Skeletal muscle satellite cell (primary cell): ENCODE measurements at regions not wholly inside any gene's neighbourhood (a gene's known extent, or its start where the extent isn't known, plus 50 kb on each side); places are given as distances from the start of the nearest gene placed in this dataset.

Source experiments
- H3K27me3 ChIP-seq: 2 replicates; pipeline ENCODE4 v1.7.0; 2013; ENCODE audit warnings: low read length; ENCODE audit not compliant: control insufficient read depth, insufficient read depth
- H3K36me3 ChIP-seq: 2 replicates; pipeline ENCODE4 v1.7.0; 2013; ENCODE audit warnings: mild to moderate bottlenecking, control low read depth, low read length; ENCODE audit not compliant: insufficient read depth
- H3K4me1 ChIP-seq: 2 replicates; pipeline ENCODE4 v1.7.0; 2013; ENCODE audit warnings: low read length; ENCODE audit not compliant: control insufficient read depth, insufficient read depth
- H3K4me2 ChIP-seq: 2 replicates; pipeline ENCODE4 v1.7.0; 2013; ENCODE audit warnings: mild to moderate bottlenecking, low read length
- H3K4me3 ChIP-seq: 2 replicates; pipeline ENCODE4 v1.7.0; 2013; ENCODE audit warnings: low read length
- H3K9ac ChIP-seq: 2 replicates; pipeline ENCODE4 v1.7.0; 2013; ENCODE audit warnings: mild to moderate bottlenecking, low read depth, low read length, moderate library complexity
- H3K9me3 ChIP-seq: replicated peaks from 2 replicates; pipeline ENCODE4 v1.7.0; 2013; ENCODE audit warnings: mild to moderate bottlenecking, control low read depth, low read length

- Histone ChIP-seq H3K36me3 (no peaks in the 10 kb centered on the region), H3K27me3 (no peaks in the 10 kb centered on the region), H3K4me1 (no peaks in the 10 kb centered on the region), H3K9ac (no peak overlapping the region), H3K4me3 (no peak overlapping the region), H3K4me2 (peak overlapping the region; percentile 14), H3K9me3 (no peaks in the 10 kb centered on the region)
Observed at GRCh38 chr10:10007957-10008356, 1009.7 kb upstream of the CELF2 start.

GRCh38 chr10:10010397-10010796 lies 1007.3 kb upstream of the CELF2 start:
- no peak overlapping the region for H3K9ac ChIP-seq

DNA sequence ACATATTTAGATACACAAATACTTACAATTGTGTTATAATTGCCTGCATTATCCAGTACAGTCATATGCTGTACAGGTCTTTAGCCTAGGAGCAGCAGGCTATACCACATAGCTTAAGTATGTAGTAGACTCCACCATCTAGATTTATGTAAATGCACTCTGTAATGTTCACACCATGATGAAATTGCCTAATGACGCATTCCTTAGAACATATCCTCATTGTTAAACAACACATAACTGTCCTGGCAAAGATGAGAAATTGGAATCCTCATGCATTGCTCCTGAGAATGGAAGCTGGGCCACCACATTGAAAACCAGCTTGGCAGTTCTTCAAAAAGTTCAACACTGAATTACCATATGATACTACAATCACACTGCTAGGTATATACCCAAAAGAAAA lies 1002.8 kb upstream of the CELF2 start:
- Histone ChIP-seq H3K4me3 (no peak overlapping the region), H3K4me1 (no peaks in the 10 kb centered on the region), H3K4me2 (no peak overlapping the region), H3K9ac (no peak overlapping the region), H3K9me3 (no peaks in the 10 kb centered on the region), H3K36me3 (no peaks in the 10 kb centered on the region), H3K27me3 (no peaks in the 10 kb centered on the region)

More at GRCh38 chr10:10010397-10010796, 1007.3 kb upstream of the CELF2 start:
- no peaks in the 10 kb centered on the region for H3K36me3 ChIP-seq
- H3K9me3 ChIP-seq, result no peaks in the 10 kb centered on the region
- no peaks in the 10 kb centered on the region for H3K4me1 ChIP-seq
- H3K27me3 ChIP-seq, result no peaks in the 10 kb centered on the region
- no peak overlapping the region for H3K4me3 ChIP-seq
- no peak overlapping the region for H3K4me2 ChIP-seq

GRCh38 chr10:10017716-10018115 lies 1000.0 kb upstream of the CELF2 start:
- no peak overlapping the region for H3K4me2 ChIP-seq
- H3K9me3 ChIP-seq, result no peaks in the 10 kb centered on the region
- H3K36me3 ChIP-seq, result no peaks in the 10 kb centered on the region
- no peaks in the 10 kb centered on the region for H3K4me1 ChIP-seq
- no peaks in the 10 kb centered on the region for H3K27me3 ChIP-seq
- no peak overlapping the region for H3K4me3 ChIP-seq
- H3K9ac ChIP-seq, result no peak overlapping the region

DNA sequence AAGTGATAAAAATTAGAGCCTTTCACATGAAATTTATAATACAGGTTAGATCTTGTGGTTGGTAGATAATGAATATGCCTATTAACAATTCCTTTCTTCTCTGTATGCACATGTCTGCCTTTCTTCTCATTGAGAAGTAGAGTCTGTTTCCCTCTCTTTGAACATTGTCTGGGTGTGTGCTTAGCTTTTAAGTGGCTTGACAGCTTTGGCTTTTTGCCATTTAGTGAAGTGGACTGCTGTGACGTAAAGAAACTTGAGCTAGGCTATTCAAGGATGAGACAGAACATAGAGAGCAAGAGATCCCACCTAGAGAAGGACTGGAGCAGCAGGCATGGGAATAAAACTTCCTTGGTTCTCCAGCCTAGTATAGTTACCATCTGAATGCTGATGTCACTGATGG lies 996.7 kb upstream of the CELF2 start:
- H3K27me3 ChIP-seq, result no peaks in the 10 kb centered on the region
- no peaks in the 10 kb centered on the region for H3K4me1 ChIP-seq
- H3K4me2 ChIP-seq, result no peak overlapping the region
- H3K4me3 ChIP-seq, result no peak overlapping the region
- no peaks in the 10 kb centered on the region for H3K9me3 ChIP-seq
- H3K9ac ChIP-seq, result no peak overlapping the region
- no peaks in the 10 kb centered on the region for H3K36me3 ChIP-seq

DNA sequence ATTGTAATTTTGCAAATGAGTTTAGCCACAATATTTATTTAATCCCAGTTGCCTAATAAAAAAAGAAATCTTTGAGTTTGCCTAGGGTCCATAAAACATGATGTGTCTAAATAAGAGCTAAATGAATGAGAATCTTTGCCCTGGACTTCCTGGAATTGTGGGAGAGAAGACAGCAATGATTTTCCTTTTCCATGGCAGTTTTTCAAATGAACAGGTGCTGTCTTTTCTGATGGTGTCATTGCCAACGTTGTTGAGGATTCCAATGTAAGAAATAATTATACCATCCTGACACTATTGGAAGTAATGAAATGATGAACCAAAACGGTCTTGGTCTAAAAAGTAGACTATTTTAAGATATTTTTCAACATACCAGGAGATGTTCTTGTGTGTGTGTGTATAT lies 984.7 kb upstream of the CELF2 start:
- Histone ChIP-seq H3K4me2 (no peak overlapping the region), H3K4me1 (peaks cover 3% of the 10 kb centered on the region), H3K9ac (no peak overlapping the region), H3K27me3 (no peaks in the 10 kb centered on the region), H3K9me3 (no peaks in the 10 kb centered on the region), H3K36me3 (no peaks in the 10 kb centered on the region), H3K4me3 (no peak overlapping the region)

- peaks cover 15% of the 10 kb centered on the region for H3K4me1 ChIP-seq
- no peak overlapping the region for H3K4me2 ChIP-seq
- no peak overlapping the region for H3K4me3 ChIP-seq
- no peak overlapping the region for H3K9ac ChIP-seq
- H3K9me3 ChIP-seq, result no peaks in the 10 kb centered on the region
- H3K36me3 ChIP-seq, result no peaks in the 10 kb centered on the region
- H3K27me3 ChIP-seq, result no peaks in the 10 kb centered on the region
Observed at GRCh38 chr10:10038348-10038747, 979.3 kb upstream of the CELF2 start.

DNA sequence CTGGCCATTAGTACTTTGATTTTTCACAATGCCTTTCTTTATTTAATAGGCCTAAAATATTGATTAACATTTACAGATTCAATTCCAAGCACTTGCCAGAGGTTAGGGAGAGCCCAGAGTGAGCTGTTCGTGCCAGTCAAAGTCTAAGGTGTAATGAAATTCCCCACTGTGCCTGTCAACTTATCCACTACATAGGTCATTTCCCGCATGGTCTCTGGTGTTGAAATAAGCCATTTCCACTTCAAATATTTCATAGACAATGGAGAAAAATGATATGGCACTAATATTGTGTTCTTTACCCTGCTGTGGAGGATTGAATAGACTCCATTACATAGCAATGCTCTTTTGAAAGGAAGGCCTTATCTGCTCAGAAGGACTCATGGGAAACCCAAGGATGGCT lies 978.1 kb upstream of the CELF2 start:
- Histone ChIP-seq H3K4me2 (no peak overlapping the region), H3K4me3 (no peak overlapping the region), H3K4me1 (peaks cover 15% of the 10 kb centered on the region), H3K9me3 (no peaks in the 10 kb centered on the region), H3K9ac (no peak overlapping the region), H3K36me3 (no peaks in the 10 kb centered on the region), H3K27me3 (no peaks in the 10 kb centered on the region)

DNA sequence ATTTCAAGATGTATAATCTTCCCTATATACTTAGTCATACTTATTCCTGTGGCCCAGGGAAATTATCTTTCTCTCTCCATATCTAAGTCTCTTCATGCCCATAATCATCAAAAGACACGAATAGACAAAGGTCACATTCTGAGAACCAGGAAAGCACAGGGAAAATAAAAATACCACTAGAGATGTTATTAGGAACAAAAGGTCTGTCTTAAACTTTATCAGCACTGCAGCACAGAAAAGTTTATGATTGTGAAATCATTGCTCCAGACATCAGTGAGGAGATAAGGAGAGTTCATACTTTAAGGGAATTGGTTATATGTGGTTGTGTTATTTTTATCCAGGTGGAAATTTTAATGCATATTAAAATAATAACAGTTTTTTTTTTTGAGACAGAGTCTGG lies 974.6 kb upstream of the CELF2 start:
- H3K9ac ChIP-seq, result no peak overlapping the region
- H3K4me3 ChIP-seq, result no peak overlapping the region
- H3K4me2 ChIP-seq, result no peak overlapping the region
- peaks cover 21% of the 10 kb centered on the region for H3K4me1 ChIP-seq
- H3K27me3 ChIP-seq, result no peaks in the 10 kb centered on the region
- no peaks in the 10 kb centered on the region for H3K36me3 ChIP-seq
- H3K9me3 ChIP-seq, result no peaks in the 10 kb centered on the region

DNA sequence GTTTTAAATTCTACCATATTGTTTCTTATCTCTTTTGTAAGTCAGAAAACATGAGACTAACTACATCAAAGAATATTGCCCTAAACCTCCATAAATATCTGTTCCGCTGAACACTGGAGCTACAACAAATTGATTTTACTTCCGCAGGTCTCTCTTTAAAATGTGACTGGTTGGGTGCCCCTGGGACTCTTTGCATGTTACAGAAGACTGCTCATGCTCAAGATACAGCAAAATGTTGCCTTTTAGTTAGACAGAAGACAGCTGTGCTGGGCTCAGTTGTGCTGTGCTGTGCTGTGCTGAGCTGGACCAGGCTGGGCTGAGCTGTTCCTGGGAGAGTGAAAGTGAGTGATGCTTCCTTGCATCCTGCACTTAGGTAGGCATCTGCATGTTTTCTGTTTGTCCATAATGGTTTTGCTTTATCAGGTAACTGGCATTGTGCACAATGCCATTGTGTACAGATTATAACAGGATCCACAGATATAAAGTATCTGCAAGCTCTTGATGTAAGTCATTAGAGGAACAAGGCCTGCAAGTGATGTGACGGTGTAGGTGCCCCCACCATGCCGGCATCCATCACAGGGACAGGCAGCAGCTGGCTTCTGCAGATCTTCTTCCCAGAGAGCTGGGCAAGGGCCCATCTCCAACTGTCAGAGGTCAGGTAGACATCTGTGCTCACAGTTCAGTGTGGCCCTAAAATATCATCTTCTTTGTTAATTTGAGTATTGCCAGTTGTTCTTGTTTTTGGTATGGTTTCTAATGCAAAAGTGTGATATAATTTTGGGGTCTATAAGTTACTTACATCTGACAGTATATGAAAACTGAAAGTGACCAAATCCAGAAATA lies 972.5 kb upstream of the CELF2 start:
- no peaks in the 10 kb centered on the region for H3K36me3 ChIP-seq
- H3K4me2 ChIP-seq, result peak overlapping the region; percentile 10
- H3K4me1 ChIP-seq, result peaks cover 14% of the 10 kb centered on the region
- H3K27me3 ChIP-seq, result no peaks in the 10 kb centered on the region
- no peak overlapping the region for H3K4me3 ChIP-seq
- no peaks in the 10 kb centered on the region for H3K9me3 ChIP-seq
- no peak overlapping the region for H3K9ac ChIP-seq

DNA sequence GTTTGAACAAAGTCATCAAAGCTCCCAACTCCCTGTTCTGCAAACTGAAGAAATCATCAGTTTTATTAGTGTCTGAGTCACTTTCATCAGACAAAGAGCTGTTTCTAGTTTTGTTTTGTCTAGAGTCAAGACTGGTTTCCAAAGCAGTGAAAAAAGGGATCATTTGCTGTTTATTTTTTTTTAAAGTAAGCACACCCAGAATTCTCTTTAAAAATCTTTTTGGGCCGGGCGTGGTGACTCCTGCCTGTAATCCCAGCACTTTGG lies 972.0 kb upstream of the CELF2 start:
- Histone ChIP-seq H3K4me1 (peaks cover 14% of the 10 kb centered on the region), H3K9ac (no peak overlapping the region), H3K4me2 (peak overlapping the region; percentile 10), H3K36me3 (no peaks in the 10 kb centered on the region), H3K9me3 (no peaks in the 10 kb centered on the region), H3K27me3 (no peaks in the 10 kb centered on the region), H3K4me3 (no peak overlapping the region)

GRCh38 chr10:10047426-10047825 lies 970.2 kb upstream of the CELF2 start:
- H3K4me3 ChIP-seq, result no peak overlapping the region
- H3K9ac ChIP-seq, result no peak overlapping the region
- H3K27me3 ChIP-seq, result no peaks in the 10 kb centered on the region
- H3K4me1 ChIP-seq, result peaks cover 10% of the 10 kb centered on the region
- no peak overlapping the region for H3K4me2 ChIP-seq
- H3K36me3 ChIP-seq, result no peaks in the 10 kb centered on the region
- H3K9me3 ChIP-seq, result no peaks in the 10 kb centered on the region
